C4-2B (cell line): ENCODE measurements at regions not wholly inside any gene's neighbourhood (a gene's known extent, or its start where the extent isn't known, plus 50 kb on each side); places are given as distances from the start of the nearest gene placed in this dataset.

ENCODE experiments used
- H3K27ac ChIP-seq: fragments of 450-650 bp; 2 replicates; pipeline ENCODE4 v1.5.1; 2017
- CTCF ChIP-seq: fragments of 450-650 bp; conservative IDR thresholded peaks from 2 replicates; pipeline ENCODE4 v1.5.1; 2017; ENCODE audit warnings: mild to moderate bottlenecking
- ZFX ChIP-seq: fragments of 450-650 bp; IDR thresholded peaks from 2 replicates; pipeline ENCODE4 v1.6.1; 2017

DNA sequence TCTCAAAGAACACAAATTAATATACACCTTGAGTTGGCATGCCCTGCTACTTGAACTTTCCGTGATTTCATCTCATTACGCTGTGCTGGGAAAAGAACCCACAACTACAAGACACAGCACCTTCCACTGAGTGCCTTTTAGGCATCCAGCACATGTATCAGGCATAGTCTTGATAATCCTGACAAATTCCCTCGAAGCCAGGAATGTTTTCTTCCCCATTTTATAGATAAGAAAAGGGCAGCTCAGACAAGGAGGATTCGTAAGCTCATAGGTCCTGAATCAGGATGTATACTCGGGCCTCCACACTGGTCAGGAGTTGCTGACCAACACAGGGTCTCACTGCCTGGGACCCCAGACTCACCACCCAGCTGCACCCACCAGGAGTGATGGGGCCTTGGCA is 368.6 kb downstream of the TNS3 start:
- no peak overlapping the region for H3K27ac ChIP-seq

DNA sequence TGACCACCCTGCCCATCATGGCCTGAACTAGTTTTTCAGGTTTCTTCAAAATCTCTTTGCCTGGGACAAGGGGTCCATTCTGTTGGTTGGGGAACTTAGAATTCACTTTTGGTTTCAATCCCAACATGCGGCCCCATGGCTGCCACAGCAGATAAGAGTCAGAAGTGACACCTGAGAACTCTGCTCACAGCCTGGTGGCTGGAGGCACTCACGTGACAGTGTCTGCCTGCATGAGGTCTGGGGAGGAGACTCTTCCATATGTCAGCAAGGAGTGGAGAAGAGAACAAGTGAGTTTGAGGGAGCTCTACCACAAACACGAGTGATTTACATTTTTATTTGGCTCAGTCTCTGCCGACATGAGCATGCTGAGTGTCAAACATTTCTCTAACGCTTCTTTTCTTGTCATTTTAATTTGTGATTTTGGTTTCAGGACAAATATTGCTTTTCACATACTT is 370.4 kb downstream of the TNS3 start:
- TF ChIP-seq ZFX (no peak), CTCF (no peak)
- H3K27ac ChIP-seq, result no peak overlapping the region

More for the DNA sequence above, 368.6 kb downstream of the TNS3 start:
- TF ChIP-seq CTCF (no peak), ZFX (no peak)

DNA sequence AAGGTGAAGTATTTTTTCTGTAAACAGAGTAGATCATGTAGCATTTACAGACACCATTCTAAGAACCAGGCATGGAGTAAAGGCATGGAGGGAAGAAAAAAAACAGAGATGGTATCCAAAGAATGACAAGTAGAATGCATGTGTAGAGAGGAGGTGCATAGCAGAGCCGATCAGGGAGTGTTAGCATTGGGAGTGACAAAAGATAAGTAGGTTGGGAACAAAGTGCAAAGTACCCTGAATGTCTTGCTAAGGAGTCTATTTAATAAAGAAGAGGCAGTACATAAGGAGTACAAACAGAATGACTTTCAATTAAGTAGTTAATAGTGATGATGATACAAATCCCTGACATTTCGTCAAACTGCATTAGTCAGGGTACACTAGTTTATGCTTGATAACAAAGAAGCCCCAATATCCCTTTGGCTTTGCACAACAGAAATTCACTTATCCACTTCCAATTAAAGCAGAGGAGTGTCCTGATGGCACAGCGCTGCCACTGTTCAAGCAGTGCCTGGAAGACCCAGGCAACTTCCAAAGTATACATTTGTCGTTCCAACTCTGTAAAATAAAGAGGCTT is 371.5 kb downstream of the TNS3 start:
- no peak for TF ChIP-seq ZFX
- no peak for TF ChIP-seq CTCF
- no peak overlapping the region for H3K27ac ChIP-seq

DNA sequence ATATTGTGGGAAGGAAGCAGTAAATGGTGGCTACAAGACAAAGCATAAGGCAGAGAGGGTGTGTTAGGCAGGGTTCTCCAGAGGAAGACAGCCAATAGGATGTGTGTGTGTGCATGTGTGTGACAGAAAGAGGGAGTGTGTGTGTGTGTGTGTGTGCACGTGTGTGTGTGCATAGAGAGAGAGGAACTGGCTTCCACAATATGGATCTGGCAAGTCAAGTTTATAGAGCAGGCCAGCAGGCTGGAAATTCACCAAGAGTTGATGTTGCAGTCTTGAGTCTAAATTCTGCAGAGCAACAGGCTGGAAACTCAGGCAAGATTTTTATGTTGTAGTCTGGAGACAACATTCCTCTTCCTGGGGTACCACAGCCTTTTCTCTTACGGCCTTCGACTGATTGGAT is 374.0 kb downstream of the TNS3 start:
- TF ChIP-seq ZFX (no peak), CTCF (no peak)
- H3K27ac ChIP-seq, result no peak overlapping the region

- TF ChIP-seq ZFX (no peak), CTCF (no peak)
- no peak overlapping the region for H3K27ac ChIP-seq
Observed at GRCh38 chr7:47204709-47205108, 377.2 kb downstream of the TNS3 start.

DNA sequence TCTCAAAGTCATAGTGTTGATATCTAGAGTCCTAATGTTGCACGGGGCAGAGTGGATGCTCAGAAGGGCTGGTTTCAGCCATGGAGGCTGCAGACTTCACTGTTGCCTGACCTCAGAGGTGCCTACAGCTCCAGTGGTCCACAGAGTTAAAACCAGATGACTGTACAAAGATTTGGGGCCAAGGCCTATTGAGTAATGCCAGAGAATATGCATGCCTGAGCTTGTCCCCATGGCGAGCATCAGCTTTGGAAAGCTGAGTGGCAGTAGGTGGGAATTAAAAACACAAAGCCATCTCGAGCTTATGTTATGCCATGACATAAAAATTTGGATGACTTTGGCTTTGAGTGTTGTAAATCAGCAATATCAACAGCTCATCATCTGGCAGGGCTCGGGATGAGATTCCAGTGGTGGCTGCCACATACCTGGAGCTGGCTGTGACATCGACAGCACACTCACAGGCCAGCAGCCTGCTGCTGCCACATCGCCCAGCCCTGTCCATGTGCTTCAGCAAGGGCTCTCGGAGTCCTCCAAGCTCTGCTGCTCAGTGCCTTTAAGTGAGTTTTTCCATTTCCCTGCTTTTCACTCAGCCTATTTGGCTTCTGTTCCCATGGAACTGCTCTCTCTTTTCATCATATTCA is 379.6 kb downstream of the TNS3 start:
- no peak overlapping the region for H3K27ac ChIP-seq
- TF ChIP-seq ZFX (no peak), CTCF (no peak)

DNA sequence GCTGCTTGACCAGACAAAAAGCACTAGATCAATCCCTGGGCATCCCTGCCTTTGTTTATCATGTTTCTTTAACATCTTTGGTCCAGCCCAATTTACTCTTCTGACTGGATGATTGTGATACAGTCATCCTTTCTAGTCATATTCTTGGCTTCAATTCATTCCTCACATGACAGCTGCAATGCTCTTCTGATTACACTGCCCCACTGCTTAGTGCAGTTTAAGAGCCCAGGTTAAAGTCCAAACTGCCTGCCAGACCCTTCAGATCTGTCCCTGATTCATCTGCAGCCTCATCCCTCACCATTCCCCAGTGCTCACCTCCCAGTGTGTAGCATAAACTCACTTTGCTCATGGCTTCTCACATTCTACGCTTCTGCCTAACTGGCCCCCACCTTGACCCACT is 383.8 kb downstream of the TNS3 start:
- no peak overlapping the region for H3K27ac ChIP-seq
- TF ChIP-seq CTCF, result no peak
- no peak for TF ChIP-seq ZFX
